HG02981 (cell line): ENCODE measurements at regions not wholly inside any gene's neighbourhood (a gene's known extent, or its start where the extent isn't known, plus 50 kb on each side); places are given as distances from the start of the nearest gene placed in this dataset.
A peak's percentile ranks its signal among the peaks of the same experiment; 100 is the strongest.
"Not testable (repeated sequence)": the region's sequence is repeated elsewhere in the genome, so short reads cannot be mapped to it uniquely, and the experiment has no call there.

ENCODE experiments used
- ATAC-seq: cut with Tn5 transposase; IDR thresholded peaks from one replicate; pipeline ENCODE4 v1.9.1; 2021; ENCODE audit warnings: mild to moderate bottlenecking, moderate library complexity; ENCODE audit not compliant: unreplicated experiment

- not testable (repeated sequence) for ATAC-seq
These were observed 108.7 kb downstream of the NPIPB11 start for GRCh38 chr16:29297809-29298177.

- not testable (repeated sequence) for ATAC-seq
These were observed 109.2 kb downstream of the NPIPB11 start for GRCh38 chr16:29297144-29297808.

GRCh38 chr16:29296176-29296575, 110.3 kb downstream of the NPIPB11 start:
- not testable (repeated sequence) for ATAC-seq

GRCh38 chr16:29294951-29295795, 111.3 kb downstream of the NPIPB11 start:
- ATAC-seq: not testable (repeated sequence)

- ATAC-seq: not testable (repeated sequence)
These were observed 112.0 kb downstream of the NPIPB11 start for GRCh38 chr16:29294400-29294933.

GRCh38 chr16:29293545-29293944, 113.0 kb downstream of the NPIPB11 start:
- ATAC-seq: not testable (repeated sequence)

GRCh38 chr16:29292952-29293471, 113.5 kb downstream of the NPIPB11 start:
- ATAC-seq: not testable (repeated sequence)

- ATAC-seq: not testable (repeated sequence)
These were observed 114.9 kb downstream of the NPIPB11 start for GRCh38 chr16:29291329-29292271.

- ATAC-seq: peak; percentile 63
These were observed 115.8 kb downstream of the NPIPB11 start for GRCh38 chr16:29290631-29291247.

GRCh38 chr16:29289516-29290239, 116.8 kb downstream of the NPIPB11 start:
- ATAC-seq: not testable (repeated sequence)

- not testable (repeated sequence) for ATAC-seq
These were observed 117.6 kb downstream of the NPIPB11 start for GRCh38 chr16:29288711-29289474.

- ATAC-seq: not testable (repeated sequence)
These were observed 118.5 kb downstream of the NPIPB11 start for GRCh38 chr16:29287871-29288535.

GRCh38 chr16:29287246-29287645, 119.3 kb downstream of the NPIPB11 start:
- ATAC-seq: not testable (repeated sequence)

- not testable (repeated sequence) for ATAC-seq
These were observed 119.7 kb downstream of the NPIPB11 start for GRCh38 chr16:29286796-29287195.

- not testable (repeated sequence) for ATAC-seq
These were observed 120.3 kb downstream of the NPIPB11 start for GRCh38 chr16:29286161-29286560.

GRCh38 chr16:29285151-29285885, 121.2 kb downstream of the NPIPB11 start:
- not testable (repeated sequence) for ATAC-seq

- not testable (repeated sequence) for ATAC-seq
These were observed 121.8 kb downstream of the NPIPB11 start for GRCh38 chr16:29284723-29285122.
